ENCODE measurements at regions not wholly inside any gene's neighbourhood (a gene's known extent, or its start where the extent isn't known, plus 50 kb on each side); places are given as distances from the start of the nearest gene placed in this dataset.

- Histone ChIP-seq H3K27ac (no peak overlapping the region), H3K4me1 (no peaks in the 10 kb centered on the region), H3K4me3 (no peak overlapping the region), H3K9me3 (no peaks in the 10 kb centered on the region), H3K36me3 (no peaks in the 10 kb centered on the region), H3K27me3 (no peaks in the 10 kb centered on the region)
- intact Hi-C loops (cut with DNase I), result no loop called here
- no peak for TF ChIP-seq CTCF (IDR thresholded peaks at IDR 0.05)
- DNase-seq (ENCODE audit: low spot score in 2 of 2), result no peak
Observed at GRCh38 chr7:68958571-68958970, 639.7 kb upstream of the AUTS2 start.

GRCh38 chr7:68963552-68963951 is 634.7 kb upstream of the AUTS2 start:
- H3K4me1 ChIP-seq, result no peaks in the 10 kb centered on the region
- H3K27ac ChIP-seq, result no peak overlapping the region
- H3K9me3 ChIP-seq, result no peaks in the 10 kb centered on the region
- no peaks in the 10 kb centered on the region for H3K36me3 ChIP-seq
- no peak for TF ChIP-seq CTCF (IDR thresholded peaks at IDR 0.05)
- no peak for DNase-seq (ENCODE audit: low spot score in 2 of 2)
- H3K27me3 ChIP-seq, result no peaks in the 10 kb centered on the region
- no peak overlapping the region for H3K4me3 ChIP-seq
- intact Hi-C loops (cut with DNase I), result no loop called here

- H3K27me3 ChIP-seq, result no peaks in the 10 kb centered on the region
- H3K36me3 ChIP-seq, result no peaks in the 10 kb centered on the region
- no peak for TF ChIP-seq CTCF (IDR thresholded peaks at IDR 0.05)
- no peaks in the 10 kb centered on the region for H3K4me1 ChIP-seq
- H3K27ac ChIP-seq, result no peak overlapping the region
- no peak overlapping the region for H3K4me3 ChIP-seq
- DNase-seq (ENCODE audit: low spot score in 2 of 2), result no peak
- intact Hi-C loops (cut with DNase I), result no loop called here
- H3K9me3 ChIP-seq, result no peaks in the 10 kb centered on the region
Observed at GRCh38 chr7:68964060-68964459, 634.2 kb upstream of the AUTS2 start.

GRCh38 chr7:68965351-68965750 is 632.9 kb upstream of the AUTS2 start:
- H3K4me1 ChIP-seq, result no peaks in the 10 kb centered on the region
- intact Hi-C loops (cut with DNase I), result no loop called here
- no peak for TF ChIP-seq CTCF (IDR thresholded peaks at IDR 0.05)
- H3K36me3 ChIP-seq, result no peaks in the 10 kb centered on the region
- H3K27ac ChIP-seq, result no peak overlapping the region
- DNase-seq (ENCODE audit: low spot score in 2 of 2), result no peak
- H3K4me3 ChIP-seq, result no peak overlapping the region
- H3K27me3 ChIP-seq, result no peaks in the 10 kb centered on the region
- no peaks in the 10 kb centered on the region for H3K9me3 ChIP-seq

- no peaks in the 10 kb centered on the region for H3K9me3 ChIP-seq
- no peak overlapping the region for H3K4me3 ChIP-seq
- no peak overlapping the region for H3K27ac ChIP-seq
- DNase-seq (ENCODE audit: low spot score in 2 of 2), result no peak
- no peak for TF ChIP-seq CTCF (IDR thresholded peaks at IDR 0.05)
- no peaks in the 10 kb centered on the region for H3K27me3 ChIP-seq
- H3K4me1 ChIP-seq, result no peaks in the 10 kb centered on the region
- no peaks in the 10 kb centered on the region for H3K36me3 ChIP-seq
- intact Hi-C loops (cut with DNase I), result no loop called here
Observed at GRCh38 chr7:68967598-68967997, 630.7 kb upstream of the AUTS2 start.

- TF ChIP-seq CTCF (IDR thresholded peaks at IDR 0.05), result no peak
- intact Hi-C loops (cut with DNase I), result no loop called here
- no peaks in the 10 kb centered on the region for H3K9me3 ChIP-seq
- H3K27ac ChIP-seq, result no peak overlapping the region
- no peaks in the 10 kb centered on the region for H3K4me1 ChIP-seq
- H3K4me3 ChIP-seq, result no peak overlapping the region
- no peaks in the 10 kb centered on the region for H3K36me3 ChIP-seq
- no peak for DNase-seq (ENCODE audit: low spot score in 2 of 2)
- no peaks in the 10 kb centered on the region for H3K27me3 ChIP-seq
Observed at GRCh38 chr7:68969571-68969970, 628.7 kb upstream of the AUTS2 start.
